IMR-90 (cell line): ENCODE measurements at regions not wholly inside any gene's neighbourhood (a gene's known extent, or its start where the extent isn't known, plus 50 kb on each side); places are given as distances from the start of the nearest gene placed in this dataset.

ENCODE experiments used
- CTCF ChIP-seq: conservative IDR thresholded peaks from 2 replicates; pipeline ENCODE4 v1.5.1; 2012; ENCODE audit warnings: mild to moderate bottlenecking, low read depth, low read length, improper control_type of control experiment
- ELK1 ChIP-seq: fragments of 150-350 bp; IDR thresholded peaks from 2 replicates; pipeline ENCODE4 v1.6.1; 2016; ENCODE audit warnings: low read depth, mild to moderate bottlenecking, low read length, moderate library complexity, borderline replicate concordance
- RAD21 ChIP-seq: IDR thresholded peaks from 2 replicates; pipeline ENCODE4 v1.6.1; 2012; ENCODE audit warnings: low read length, improper control_type of control experiment
- RCOR1 ChIP-seq: IDR thresholded peaks from 2 replicates; pipeline ENCODE4 v1.6.1; 2012; ENCODE audit warnings: mild to moderate bottlenecking, low read length, improper control_type of control experiment; ENCODE audit not compliant: insufficient replicate concordance
- RFX5 ChIP-seq: IDR thresholded peaks from 2 replicates; pipeline ENCODE4 v1.8.0; 2012; ENCODE audit warnings: low read depth, mild to moderate bottlenecking, low read length, moderate library complexity
- USF2 ChIP-seq: fragments of 150-350 bp; IDR thresholded peaks from 2 replicates; pipeline ENCODE4 v1.6.1; 2017; ENCODE audit warnings: mild to moderate bottlenecking, antibody characterized with exemption, low read length, low read depth

- TF ChIP-seq CTCF (no peak), USF2 (no peak), RCOR1 (no peak), ELK1 (no peak), RFX5 (no peak), RAD21 (no peak)
Observed at GRCh38 chr18:42363446-42364441, 408.7 kb downstream of the PIK3C3 start.
